GM19238 (cell line): ENCODE measurements at regions not wholly inside any gene's neighbourhood (a gene's known extent, or its start where the extent isn't known, plus 50 kb on each side); places are given as distances from the start of the nearest gene placed in this dataset.
"Not testable (repeated sequence)": the region's sequence is repeated elsewhere in the genome, so short reads cannot be mapped to it uniquely, and the experiment has no call there.

Experiments
- DNase-seq: peaks from one replicate; pipeline ENCODE4 v3.0.0; 2011; ENCODE audit warnings: low spot score; ENCODE audit not compliant: insufficient read length

- no peak for DNase-seq
Observed at GRCh38 chr6:3961581-3962215, 112.5 kb downstream of the FAM50B start.

DNA sequence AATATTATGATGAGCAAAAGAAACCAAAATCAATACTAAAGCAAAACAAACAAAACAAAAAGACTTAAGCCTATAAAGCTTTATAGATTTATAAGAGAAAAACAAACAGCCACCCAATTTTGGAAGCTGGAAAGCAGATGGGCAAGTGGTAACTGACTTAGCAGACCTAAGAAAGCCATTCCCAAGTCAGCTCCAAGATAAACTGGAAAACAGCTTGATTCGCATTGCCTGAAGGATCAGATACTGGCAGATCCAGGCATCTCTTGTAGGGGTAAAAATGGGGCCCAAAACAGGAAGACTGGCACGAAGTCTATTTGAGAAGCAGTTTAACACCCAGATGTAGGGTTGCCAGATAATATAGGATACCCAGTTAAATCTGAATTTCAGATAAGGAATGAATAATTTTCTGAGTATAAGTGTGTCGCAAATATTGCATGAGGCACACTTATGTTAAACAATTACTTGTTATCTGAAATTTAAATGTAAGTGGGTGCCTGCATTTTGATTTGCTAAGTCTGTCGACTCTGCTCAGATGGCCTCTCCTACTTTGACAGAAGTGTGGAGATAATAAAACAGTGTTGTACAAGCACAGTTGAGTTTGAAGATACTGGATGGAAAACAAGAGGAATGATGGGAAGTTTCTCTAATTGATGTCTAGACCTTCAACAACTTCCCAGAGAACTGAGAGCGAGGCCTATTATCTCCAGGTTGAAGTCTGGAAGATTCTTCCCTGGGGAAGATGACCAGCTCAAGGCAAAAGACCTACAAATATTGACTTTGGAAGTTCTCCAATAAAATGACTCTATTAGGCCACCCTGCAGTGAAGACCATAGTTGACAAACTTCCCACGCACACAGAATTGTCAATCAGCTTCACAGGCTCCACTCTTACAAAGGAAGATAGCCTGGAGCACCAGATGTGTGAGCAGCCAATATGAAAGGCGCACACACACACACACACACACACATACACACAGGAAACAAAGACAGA is 113.4 kb downstream of the FAM50B start:
- DNase-seq = no peak

DNA sequence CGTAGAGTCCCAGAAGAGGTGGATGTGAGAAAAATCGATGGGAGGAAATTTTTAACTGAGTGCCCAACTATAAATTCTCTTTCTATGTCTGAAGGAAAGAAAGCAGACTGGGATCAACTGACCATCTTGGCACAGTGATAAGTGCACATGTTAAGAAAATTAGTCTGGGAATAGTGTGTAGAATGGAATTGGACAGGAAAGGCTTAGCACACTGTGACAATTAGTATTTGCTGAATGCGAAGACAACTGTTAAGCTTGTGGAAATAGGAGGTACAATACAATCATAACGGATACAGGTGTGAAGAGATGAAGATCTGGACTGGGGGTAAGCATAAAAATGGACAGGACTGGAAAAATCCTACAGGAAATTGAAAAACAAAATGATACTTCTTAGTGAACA is 114.3 kb downstream of the FAM50B start:
- no peak for DNase-seq

- DNase-seq = no peak
Observed at GRCh38 chr6:3965071-3965718, 113.7 kb downstream of the FAM217A start.

- no peak for DNase-seq
Observed at GRCh38 chr6:3966426-3966825, 112.5 kb downstream of the FAM217A start.

DNA sequence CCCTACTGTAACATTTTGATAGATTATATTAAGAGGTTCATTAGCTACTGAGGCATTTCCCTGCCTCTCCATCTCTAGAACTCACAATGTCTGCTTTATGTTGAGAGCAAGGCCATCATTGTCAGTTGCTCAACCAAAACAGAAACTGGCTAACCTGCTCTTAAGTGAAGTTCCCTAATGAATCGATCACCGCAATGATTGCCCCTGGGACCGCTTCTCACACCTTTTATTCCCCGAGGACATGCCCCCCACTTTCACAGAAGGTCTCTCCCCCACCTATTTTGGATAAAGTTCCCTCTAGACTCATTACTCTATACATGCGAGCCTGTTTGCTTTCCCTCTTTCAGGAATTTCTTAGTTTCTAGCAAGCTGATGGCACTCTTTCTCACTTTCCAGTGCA is 108.8 kb downstream of the FAM217A start:
- DNase-seq = no peak

DNA sequence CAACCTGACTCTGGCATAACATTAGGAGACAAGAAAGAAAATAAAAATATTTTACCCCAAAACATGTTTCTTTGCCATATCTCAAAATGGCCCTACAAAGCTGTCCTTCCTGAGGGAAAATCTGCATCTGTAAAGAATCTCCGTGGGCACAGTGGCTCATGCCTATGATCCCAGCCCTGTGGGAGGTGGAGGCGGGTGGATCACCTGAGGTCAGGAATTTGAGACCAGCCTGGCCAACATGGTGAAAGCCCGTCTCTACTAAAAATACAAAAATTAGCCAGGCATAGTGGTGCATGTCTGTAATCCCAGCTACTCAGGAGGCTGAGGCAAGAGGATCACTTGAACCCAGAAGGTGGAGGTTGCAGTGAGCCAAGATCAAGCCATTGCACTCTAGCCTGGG is 105.8 kb downstream of the FAM217A start:
- DNase-seq = not testable (repeated sequence)

GRCh38 chr6:3977875-3978711 is 100.8 kb downstream of the FAM217A start:
- DNase-seq = peak; percentile 13

- not testable (repeated sequence) for DNase-seq
Observed at GRCh38 chr6:3978966-3979365, 100.0 kb downstream of the FAM217A start.

DNA sequence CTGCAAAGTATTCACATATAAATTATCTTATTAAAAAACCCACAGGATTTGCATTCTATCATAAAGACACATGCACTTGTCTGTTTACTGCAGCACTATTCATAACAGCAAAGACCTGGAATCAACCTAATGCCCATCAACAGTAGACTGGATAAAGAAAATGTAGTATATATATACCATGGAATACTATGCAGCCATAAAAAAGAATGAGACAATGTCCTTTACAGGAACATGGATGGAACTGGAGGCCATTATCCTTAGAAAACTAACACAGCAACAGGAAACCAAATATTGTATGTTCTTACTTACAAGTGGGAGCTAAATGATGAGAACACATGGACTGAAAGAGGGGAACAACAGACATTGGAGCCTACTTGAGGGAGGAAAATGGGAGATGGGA is 97.0 kb downstream of the FAM217A start:
- DNase-seq = no peak

DNA sequence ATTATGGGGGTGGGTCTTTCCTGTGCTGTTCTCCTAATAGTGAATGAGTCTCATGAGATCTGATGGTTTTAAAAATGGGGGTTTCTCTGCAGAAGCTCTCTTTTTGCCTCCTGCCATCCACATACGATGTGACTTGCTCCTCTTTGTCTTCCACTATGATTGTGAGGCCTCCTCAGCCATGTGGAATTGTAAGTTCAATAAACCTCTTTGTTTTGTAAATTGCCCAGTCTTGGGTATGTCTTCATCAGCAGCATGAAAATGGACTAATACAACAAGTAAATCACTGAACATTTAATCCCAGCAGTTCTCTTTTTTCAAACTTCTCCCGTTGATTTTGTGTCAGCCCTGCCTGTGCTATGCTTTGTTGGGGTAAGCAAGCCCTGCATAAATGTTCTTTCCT is 95.2 kb downstream of the FAM217A start:
- DNase-seq = no peak

DNA sequence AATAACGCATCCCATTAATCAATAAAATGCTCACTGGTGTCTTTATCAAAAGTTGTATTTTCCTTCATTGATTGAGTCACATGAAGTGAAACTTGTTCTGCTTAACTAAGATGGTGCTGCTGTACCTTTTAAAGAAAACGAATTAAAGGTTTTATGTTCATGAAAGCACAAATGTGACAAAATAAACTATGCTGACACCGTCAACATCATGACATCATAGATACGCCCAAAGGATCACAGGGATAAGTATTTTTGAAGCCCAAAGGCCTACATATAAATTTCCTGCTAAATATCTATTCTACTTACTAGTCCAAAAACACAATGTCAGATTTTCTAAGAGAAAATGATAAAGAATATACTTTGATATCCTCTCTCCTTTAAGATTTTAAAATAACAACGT is 94.4 kb downstream of the FAM217A start:
- DNase-seq = no peak

- no peak for DNase-seq
Observed at GRCh38 chr6:3986241-3986640, 92.7 kb downstream of the FAM217A start.

- no peak for DNase-seq
Observed at GRCh38 chr6:3987053-3987452, 91.9 kb downstream of the FAM217A start.

- DNase-seq = no peak
Observed at GRCh38 chr6:3987576-3987975, 91.4 kb downstream of the FAM217A start.

DNA sequence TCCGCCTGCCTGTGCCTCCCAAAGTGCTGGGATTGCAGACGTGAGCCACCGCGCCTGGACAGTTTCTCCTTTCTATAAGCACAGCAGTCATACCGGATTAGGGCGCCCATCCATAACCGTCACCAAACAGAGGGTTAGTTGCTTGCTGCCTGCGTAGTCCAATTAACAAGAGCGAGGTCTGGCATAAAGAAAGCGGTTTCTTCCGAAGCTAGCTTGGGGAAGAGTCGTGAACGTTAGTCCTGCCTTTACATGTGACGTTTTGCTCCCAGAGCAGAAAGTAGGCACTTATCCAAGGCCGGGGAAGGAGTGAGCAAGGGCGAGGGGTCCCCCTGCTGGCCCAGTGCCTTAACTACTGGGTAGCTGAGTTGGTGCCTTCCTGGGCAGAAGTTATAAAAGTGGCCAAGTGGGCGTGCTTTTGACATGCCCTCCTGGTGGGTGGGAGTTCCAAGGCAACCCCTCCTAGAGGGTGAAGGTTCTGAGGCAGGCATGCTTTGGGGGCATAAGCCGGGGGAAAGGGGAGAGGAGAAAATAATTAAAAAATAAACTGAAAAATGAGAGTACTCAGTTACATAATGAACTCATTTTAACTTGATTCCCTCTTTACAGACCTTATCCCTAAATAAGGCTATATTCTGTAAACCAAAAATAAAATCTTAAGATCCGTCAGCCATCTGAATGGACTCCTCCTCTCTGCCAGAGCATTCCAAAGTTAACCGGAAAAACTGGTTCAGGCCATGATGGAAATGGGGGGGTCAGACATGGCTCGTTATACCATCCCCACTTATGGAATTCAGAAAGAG is 88.0 kb downstream of the FAM217A start:
- DNase-seq = peak; percentile 53

- DNase-seq = no peak
Observed at GRCh38 chr6:3991941-3992340, 87.0 kb downstream of the FAM217A start.

DNA sequence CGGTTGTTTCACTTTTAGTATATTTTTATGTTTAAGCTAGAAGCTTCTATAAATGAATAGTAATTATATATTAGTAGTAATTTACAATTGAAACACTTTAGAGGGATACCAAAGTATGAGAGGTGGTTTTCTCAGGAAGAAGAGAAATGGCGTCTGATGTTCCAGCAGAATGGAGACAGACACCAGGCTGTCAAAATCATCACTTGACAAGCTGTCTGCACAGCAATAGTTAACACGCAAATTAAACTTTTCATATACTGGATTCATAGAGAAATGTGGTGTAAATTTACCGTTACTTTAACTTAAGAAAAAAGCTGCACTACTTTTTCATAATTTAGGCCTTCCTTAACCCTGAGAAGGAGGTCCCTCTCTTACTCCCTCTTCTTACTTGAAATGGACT is 82.6 kb downstream of the FAM217A start:
- no peak for DNase-seq

DNA sequence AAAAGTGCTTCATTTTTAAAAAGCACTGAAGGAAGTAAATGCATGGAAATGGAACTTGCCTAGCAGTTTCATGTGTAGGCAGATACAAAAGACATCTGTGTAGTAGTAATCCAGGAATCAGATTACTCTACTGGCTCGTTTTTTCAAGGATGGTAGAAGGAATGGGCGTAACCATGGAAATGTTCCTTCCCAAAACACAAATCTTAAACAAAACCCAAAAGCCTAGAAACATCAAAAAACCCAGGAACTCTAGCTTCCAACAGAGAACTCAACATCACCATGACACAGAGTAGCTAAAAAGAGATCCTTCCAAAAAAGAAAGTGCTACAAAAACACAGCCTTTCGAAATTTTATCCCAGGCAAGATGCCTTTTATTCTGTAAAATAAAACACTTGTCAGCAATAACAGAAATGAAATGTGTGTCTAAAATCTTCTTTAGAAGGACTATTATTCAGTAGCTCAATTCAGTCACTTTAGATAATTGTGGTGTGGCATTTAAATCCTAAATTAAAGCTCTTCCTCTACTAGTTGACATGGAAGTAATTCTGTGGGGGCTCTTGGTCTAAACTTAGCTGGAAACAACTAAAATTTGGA is 81.7 kb downstream of the FAM217A start:
- DNase-seq = no peak
